Caki2 (cell line): ENCODE measurements at regions not wholly inside any gene's neighbourhood (a gene's known extent, or its start where the extent isn't known, plus 50 kb on each side); places are given as distances from the start of the nearest gene placed in this dataset.
"Not testable (repeated sequence)": the region's sequence is repeated elsewhere in the genome, so short reads cannot be mapped to it uniquely, and the experiment has no call there.

Source experiments
- DNase-seq: peaks from one replicate; pipeline ENCODE4 v3.0.0-alpha.2; 2015; ENCODE audit warnings: low read depth
- in situ Hi-C: cut with HindIII; loops from 2 replicates; pipeline ENCODE4 v1.10.0; 2016; ENCODE audit warnings: low sequenced_read_pairs, low pct_unique_long_range_greater_than_20kb, mixed read lengths

DNA sequence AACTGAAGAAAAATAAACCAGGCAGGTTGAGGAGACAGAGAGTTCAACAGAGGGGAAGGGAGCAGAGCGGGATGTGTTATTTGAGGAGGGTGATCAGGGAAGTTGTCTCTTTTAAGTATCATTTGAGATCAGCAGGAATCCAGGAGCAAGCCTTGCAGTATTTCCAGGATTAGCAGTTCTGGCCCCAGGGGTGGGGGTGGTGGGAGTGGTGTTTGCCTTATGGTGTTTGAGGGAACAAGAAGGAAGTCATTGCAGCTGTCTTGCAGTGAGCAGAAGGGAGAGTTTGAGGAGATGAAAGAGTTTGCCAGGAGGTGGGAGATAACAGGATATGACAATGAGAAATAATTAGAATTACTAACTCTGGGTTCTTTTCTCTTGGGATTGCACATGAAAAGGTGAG is 418.6 kb downstream of the NELL2 start:
- no peak for DNase-seq
- in situ Hi-C loops = no loop called here

DNA sequence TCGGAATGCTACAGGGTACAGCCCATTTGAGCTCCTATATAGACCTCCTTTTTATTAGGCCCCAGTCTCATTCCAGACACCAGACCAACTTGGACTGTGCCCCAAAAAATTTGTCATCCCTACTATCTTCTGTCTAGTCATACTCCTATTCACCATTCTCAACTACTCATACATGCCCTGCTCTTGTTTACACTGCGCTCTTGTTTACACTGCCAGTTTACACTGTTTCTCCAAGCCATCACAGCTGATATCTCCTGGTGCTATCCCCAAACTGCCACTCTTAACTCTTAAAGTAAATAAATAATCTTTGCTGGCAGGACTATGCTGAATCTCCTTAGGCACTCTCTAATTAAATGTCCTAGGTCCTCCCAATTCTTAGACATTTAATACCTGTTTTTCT is 421.2 kb downstream of the NELL2 start:
- in situ Hi-C loops, DNase-seq: not testable (repeated sequence)

DNA sequence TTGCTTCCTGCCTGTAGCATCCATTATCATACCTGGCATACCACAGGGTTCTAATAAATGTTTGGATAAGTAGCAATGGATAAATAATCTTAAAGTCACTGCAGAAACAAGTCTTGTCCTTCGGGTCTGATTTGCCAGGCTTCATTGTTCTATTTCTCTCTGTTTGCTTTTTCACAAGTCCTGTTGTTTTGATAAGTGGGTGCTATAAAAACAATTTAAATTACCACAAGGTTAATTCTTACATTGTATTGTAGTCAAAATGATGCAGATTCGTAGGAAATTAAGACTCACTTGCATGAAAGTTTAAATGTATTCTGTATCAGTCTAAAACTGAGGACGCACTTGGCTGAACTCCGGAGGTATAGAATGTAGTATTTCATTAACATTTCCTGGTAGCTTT is 429.9 kb downstream of the NELL2 start:
- in situ Hi-C loops = no loop called here
- DNase-seq = peak; percentile 86

DNA sequence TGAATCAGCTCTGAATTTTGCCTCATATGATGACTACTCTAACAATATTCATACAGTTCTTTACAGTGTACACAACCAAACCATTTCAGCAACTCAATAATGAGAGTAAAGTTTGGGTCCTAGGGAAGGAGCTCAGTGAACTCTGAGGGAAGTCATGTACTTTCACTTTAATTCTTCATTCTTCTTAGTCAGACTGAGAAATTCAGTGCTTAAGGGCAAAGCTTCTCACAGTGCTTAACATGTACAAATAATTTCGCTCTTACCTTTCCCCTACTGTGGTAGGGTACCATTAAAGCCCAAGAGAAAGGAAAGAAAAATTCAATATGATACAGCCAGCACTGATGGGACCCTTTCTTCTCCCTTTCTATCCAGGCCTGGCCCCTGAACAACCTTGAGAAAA is 435.0 kb downstream of the NELL2 start:
- in situ Hi-C loops = no loop called here
- DNase-seq = no peak
